NCI-H2029 treated with DMSO at 0.1 percent for 48 hours (cell line): ENCODE measurements at regions not wholly inside any gene's neighbourhood (a gene's known extent, or its start where the extent isn't known, plus 50 kb on each side); places are given as distances from the start of the nearest gene placed in this dataset.

Experiments used
- DNase-seq: peaks from one replicate; lab custom pipeline; 2025; lab: John Stamatoyannopoulos, UW

- DNase-seq, result no peak
Measured at GRCh38 chr1:232247669-232248068, 382.3 kb downstream of the SIPA1L2 start.

GRCh38 chr1:232244426-232244825 is 385.5 kb downstream of the SIPA1L2 start:
- no peak for DNase-seq

GRCh38 chr1:232239998-232240397 is 389.9 kb downstream of the SIPA1L2 start:
- no peak for DNase-seq

GRCh38 chr1:232239522-232239921 is 390.4 kb downstream of the SIPA1L2 start:
- DNase-seq, result no peak

- DNase-seq, result no peak
Measured at GRCh38 chr1:232238009-232238408, 391.9 kb downstream of the SIPA1L2 start.

GRCh38 chr1:232227306-232227705 is 402.6 kb downstream of the SIPA1L2 start:
- no peak for DNase-seq

- peak; percentile 9 for DNase-seq
Measured at GRCh38 chr1:232226197-232226712, 403.7 kb downstream of the SIPA1L2 start.

- no peak for DNase-seq
Measured at GRCh38 chr1:232225336-232226131, 404.4 kb downstream of the SIPA1L2 start.

- DNase-seq, result no peak
Measured at GRCh38 chr1:232223887-232224286, 406.0 kb downstream of the SIPA1L2 start.

- DNase-seq, result peak; percentile 13
Measured at GRCh38 chr1:232223183-232223708, 406.7 kb downstream of the SIPA1L2 start.

GRCh38 chr1:232222614-232223013 is 407.3 kb downstream of the SIPA1L2 start:
- DNase-seq, result no peak

- no peak for DNase-seq
Measured at GRCh38 chr1:232221802-232222499, 408.0 kb downstream of the SIPA1L2 start.

- peak; percentile 36 for DNase-seq
Measured at GRCh38 chr1:232218955-232219865, 410.7 kb downstream of the SIPA1L2 start.

- no peak for DNase-seq
Measured at GRCh38 chr1:232213928-232214327, 416.0 kb downstream of the SIPA1L2 start.

- DNase-seq, result no peak
Measured at GRCh38 chr1:232212253-232212652, 417.7 kb downstream of the SIPA1L2 start.

- no peak for DNase-seq
Measured at GRCh38 chr1:232211149-232211548, 418.8 kb downstream of the SIPA1L2 start.

- no peak for DNase-seq
Measured at GRCh38 chr1:232209357-232209756, 420.6 kb downstream of the SIPA1L2 start.

GRCh38 chr1:232207073-232207866 is 422.7 kb downstream of the SIPA1L2 start:
- peak; percentile 49 for DNase-seq

GRCh38 chr1:232204269-232204668 is 425.7 kb downstream of the SIPA1L2 start:
- DNase-seq, result no peak

GRCh38 chr1:232201024-232201423 is 428.9 kb downstream of the SIPA1L2 start:
- DNase-seq, result no peak

GRCh38 chr1:232196042-232196441 is 433.9 kb downstream of the SIPA1L2 start:
- no peak for DNase-seq
